ENCODE measurements at regions not wholly inside any gene's neighbourhood (a gene's known extent, or its start where the extent isn't known, plus 50 kb on each side); places are given as distances from the start of the nearest gene placed in this dataset.

DNA sequence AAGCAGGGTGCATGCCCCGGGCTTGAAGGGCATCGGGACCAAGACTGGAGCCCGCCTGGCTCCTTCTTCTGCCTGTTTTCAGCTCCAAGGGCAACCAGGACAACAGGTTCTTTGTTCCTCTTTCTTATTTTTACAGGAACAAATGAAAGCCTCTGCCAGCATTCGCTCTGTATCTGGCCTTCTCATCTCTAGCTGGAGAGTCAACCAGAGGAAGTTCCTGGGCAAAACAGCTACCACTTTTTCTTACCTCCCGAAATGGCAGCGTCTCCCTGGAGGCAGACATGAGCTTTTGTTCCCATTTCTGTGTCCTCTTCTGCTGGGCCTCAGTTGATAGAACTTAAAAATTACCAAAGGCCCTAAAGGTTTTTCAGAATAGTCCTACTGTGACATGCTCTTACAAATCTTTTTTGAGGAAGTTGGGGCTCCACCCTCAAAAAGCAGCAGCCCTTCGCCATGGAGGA is 74.1 kb upstream of the NAA20 start:
- intact Hi-C loops (cut with DNase I) = loop anchor here (10.0 kb wide), 1 partner anchor 58 kb away; no protein-coding TSS in a partner anchor
- Histone ChIP-seq H3K27me3 (no peaks in the 10 kb centered on the region), H3K9me3 (no peaks in the 10 kb centered on the region), H3K4me1 (peaks cover 13 to 26% of the 10 kb centered on the region in 2 donors), H3K4me3 (no peak overlapping the region), H3K27ac (peak overlapping the region; percentile 78 to 94), H3K36me3 (peaks cover 14 to 17% of the 10 kb centered on the region in 2 donors)
- TF ChIP-seq CTCF (IDR thresholded peaks at IDR 0.05) = no peak
- no peak for DNase-seq (ENCODE audit: low spot score in 2 of 2)

DNA sequence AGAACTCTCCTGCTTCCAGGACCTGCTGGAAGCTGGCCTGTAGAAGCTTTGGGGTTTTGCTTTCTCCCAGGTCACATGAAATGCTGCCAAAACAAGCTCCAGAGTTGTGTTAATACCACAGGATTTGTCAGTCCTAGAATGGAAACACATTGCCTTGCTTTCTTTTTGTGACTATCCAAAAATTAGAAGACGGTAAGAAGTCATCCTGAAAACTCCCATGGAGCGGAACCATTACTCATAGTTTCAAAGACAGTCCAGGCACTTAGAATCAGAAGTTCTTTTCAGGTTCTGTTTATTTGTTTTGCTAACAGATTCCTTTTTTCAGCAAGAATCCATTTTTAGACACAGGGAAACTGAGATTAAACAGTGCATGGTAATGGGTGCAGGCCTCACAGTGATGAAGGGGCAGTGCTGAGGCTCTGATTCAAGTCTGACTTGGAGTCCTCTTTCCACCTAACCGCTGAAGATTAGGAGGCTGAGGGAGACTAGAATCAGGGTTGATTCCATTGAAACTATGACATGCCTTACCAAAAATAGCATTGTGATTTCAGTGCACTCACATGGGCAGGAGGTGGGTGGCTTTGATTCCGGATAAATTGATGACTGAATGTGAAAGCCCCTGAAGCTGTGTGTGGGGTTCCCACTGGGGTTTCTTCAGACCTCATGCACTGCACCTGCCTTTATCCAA is 72.2 kb upstream of the NAA20 start:
- no peak for DNase-seq (ENCODE audit: low spot score in 2 of 2)
- no peaks in the 10 kb centered on the region for H3K9me3 ChIP-seq
- intact Hi-C loops (cut with DNase I) = loop anchor here (1.0 to 10.0 kb wide), 3 partner anchors 29 to 60 kb away; no protein-coding TSS in a partner anchor
- H3K4me1 ChIP-seq = peaks cover 13 to 26% of the 10 kb centered on the region in 2 donors
- peak overlapping the region; percentile 78 to 94 for H3K27ac ChIP-seq
- no peak for TF ChIP-seq CTCF (IDR thresholded peaks at IDR 0.05)
- peak overlapping the region in 1 of 2 donors; percentile 29 for H3K4me3 ChIP-seq
- H3K36me3 ChIP-seq = peaks cover 14 to 15% of the 10 kb centered on the region in 2 donors
- no peaks in the 10 kb centered on the region for H3K27me3 ChIP-seq

GRCh38 chr20:19945732-19946670 is 71.2 kb upstream of the NAA20 start:
- intact Hi-C loops (cut with DNase I) = loop anchor here (1.0 to 10.0 kb wide), 3 partner anchors 28 to 61 kb away; no protein-coding TSS in a partner anchor
- no peaks in the 10 kb centered on the region for H3K9me3 ChIP-seq
- no peak for DNase-seq (ENCODE audit: low spot score in 2 of 2)
- TF ChIP-seq CTCF (IDR thresholded peaks at IDR 0.05) = no peak
- peaks cover 13 to 26% of the 10 kb centered on the region in 2 donors for H3K4me1 ChIP-seq
- peak overlapping the region in 1 of 2 donors; percentile 29 for H3K4me3 ChIP-seq
- H3K36me3 ChIP-seq = peaks cover 6 to 8% of the 10 kb centered on the region in 2 donors
- H3K27ac ChIP-seq = peak overlapping the region; percentile 78 to 94
- no peaks in the 10 kb centered on the region for H3K27me3 ChIP-seq

GRCh38 chr20:19947611-19948264 is 69.4 kb upstream of the NAA20 start:
- no peaks in the 10 kb centered on the region for H3K9me3 ChIP-seq
- H3K27ac ChIP-seq = peak overlapping the region; percentile 78 to 94
- peaks cover 0 to 13% of the 10 kb centered on the region in 2 donors for H3K36me3 ChIP-seq
- intact Hi-C loops (cut with DNase I) = loop anchor here (10.0 kb wide), 1 partner anchor 63 kb away; no protein-coding TSS in a partner anchor
- H3K4me3 ChIP-seq = no peak overlapping the region
- peaks cover 13 to 26% of the 10 kb centered on the region in 2 donors for H3K4me1 ChIP-seq
- DNase-seq (ENCODE audit: low spot score in 2 of 2) = no peak
- no peak for TF ChIP-seq CTCF (IDR thresholded peaks at IDR 0.05)
- H3K27me3 ChIP-seq = no peaks in the 10 kb centered on the region

GRCh38 chr20:19949195-19949867 is 67.8 kb upstream of the NAA20 start:
- H3K9me3 ChIP-seq = no peaks in the 10 kb centered on the region
- H3K4me3 ChIP-seq = no peak overlapping the region
- H3K36me3 ChIP-seq = peaks cover 0 to 18% of the 10 kb centered on the region in 2 donors
- peaks cover 11 to 22% of the 10 kb centered on the region in 2 donors for H3K4me1 ChIP-seq
- H3K27me3 ChIP-seq = no peaks in the 10 kb centered on the region
- H3K27ac ChIP-seq = no peak overlapping the region
- DNase-seq (ENCODE audit: low spot score in 2 of 2) = no peak
- intact Hi-C loops (cut with DNase I) = loop anchor here (10.0 kb wide), 1 partner anchor 65 kb away; no protein-coding TSS in a partner anchor
- TF ChIP-seq CTCF (IDR thresholded peaks at IDR 0.05) = no peak
